Osteoblast (primary cell): ENCODE measurements at regions not wholly inside any gene's neighbourhood (a gene's known extent, or its start where the extent isn't known, plus 50 kb on each side); places are given as distances from the start of the nearest gene placed in this dataset.

Source experiments
- DNase-seq: peaks from one replicate; pipeline ENCODE4 v3.0.0; 2011; ENCODE audit warnings: low spot score, mixed read lengths; ENCODE audit not compliant: insufficient read length; ENCODE audit errors: missing footprints
- H2AFZ ChIP-seq: 2 replicates; pipeline ENCODE4 v1.6.0; 2011; ENCODE audit warnings: mild to moderate bottlenecking, low read length
- H3K27ac ChIP-seq: 2 replicates; pipeline ENCODE4 v1.5.1; 2011; ENCODE audit warnings: mild to moderate bottlenecking, low read depth, low read length, moderate library complexity
- H3K27me3 ChIP-seq: 2 replicates; pipeline ENCODE4 v1.6.0; 2012; ENCODE audit warnings: mild to moderate bottlenecking, control low read depth, inconsistent platforms, low read length, moderate library complexity; ENCODE audit not compliant: insufficient read depth
- H3K36me3 ChIP-seq: 2 replicates; pipeline ENCODE4 v1.5.1; 2011; ENCODE audit warnings: mild to moderate bottlenecking, low read length, control low read depth, moderate library complexity; ENCODE audit not compliant: insufficient read depth
- H3K4me1 ChIP-seq: 2 replicates; pipeline ENCODE4 v1.5.1; 2011; ENCODE audit warnings: mild to moderate bottlenecking, low read length, control low read depth, moderate library complexity; ENCODE audit not compliant: insufficient read depth
- H3K4me2 ChIP-seq: 2 replicates; pipeline ENCODE4 v1.6.0; 2011; ENCODE audit warnings: mild to moderate bottlenecking, low read length; ENCODE audit not compliant: insufficient read depth
- H3K4me3 ChIP-seq: fragments of 200-600 bp; sonication (generic); 3 replicates; pipeline ENCODE4 v1.5.1; 2012; ENCODE audit warnings: mild to moderate bottlenecking, low read length, inconsistent platforms; ENCODE audit not compliant: insufficient read depth
- H3K79me2 ChIP-seq: 2 replicates; pipeline ENCODE4 v1.6.0; 2012; ENCODE audit warnings: mild to moderate bottlenecking, low read length, control low read depth, inconsistent platforms; ENCODE audit not compliant: insufficient read depth
- H3K9me3 ChIP-seq: 2 replicates; pipeline ENCODE4 v1.5.1; 2011; ENCODE audit warnings: low read depth, low read length, control low read depth
- H4K20me1 ChIP-seq: 2 replicates; pipeline ENCODE4 v1.6.0; 2012; ENCODE audit warnings: mild to moderate bottlenecking, low read length, control low read depth; ENCODE audit not compliant: insufficient read depth
- CTCF ChIP-seq: IDR thresholded peaks from 2 replicates; pipeline ENCODE4 v1.5.1; 2011; ENCODE audit warnings: mild to moderate bottlenecking, low read depth, low read length, moderate library complexity; ENCODE audit errors: extremely low read depth

GRCh38 chr7:10205696-10206095, 768.0 kb upstream of the PHF14 start:
- no peaks in the 10 kb centered on the region for H3K36me3 ChIP-seq
- no peak overlapping the region for H2AFZ ChIP-seq
- no peaks in the 10 kb centered on the region for H3K79me2 ChIP-seq
- no peak overlapping the region for H3K4me2 ChIP-seq
- H3K4me1 ChIP-seq = no peaks in the 10 kb centered on the region
- no peaks in the 10 kb centered on the region for H3K27me3 ChIP-seq
- DNase-seq = no peak
- no peaks in the 10 kb centered on the region for H4K20me1 ChIP-seq
- no peak overlapping the region for H3K27ac ChIP-seq
- H3K4me3 ChIP-seq = no peak overlapping the region
- no peak for TF ChIP-seq CTCF
- no peaks in the 10 kb centered on the region for H3K9me3 ChIP-seq

GRCh38 chr7:10210000-10210399, 763.7 kb upstream of the PHF14 start:
- no peak overlapping the region for H3K27ac ChIP-seq
- H3K4me3 ChIP-seq = no peak overlapping the region
- no peaks in the 10 kb centered on the region for H3K27me3 ChIP-seq
- peaks cover 3% of the 10 kb centered on the region for H3K9me3 ChIP-seq
- no peak overlapping the region for H3K4me2 ChIP-seq
- no peak for DNase-seq
- TF ChIP-seq CTCF = no peak
- H3K79me2 ChIP-seq = no peaks in the 10 kb centered on the region
- H3K4me1 ChIP-seq = no peaks in the 10 kb centered on the region
- H4K20me1 ChIP-seq = no peaks in the 10 kb centered on the region
- H3K36me3 ChIP-seq = no peaks in the 10 kb centered on the region
- no peak overlapping the region for H2AFZ ChIP-seq

- H2AFZ ChIP-seq = no peak overlapping the region
- no peaks in the 10 kb centered on the region for H4K20me1 ChIP-seq
- H3K4me1 ChIP-seq = no peaks in the 10 kb centered on the region
- no peaks in the 10 kb centered on the region for H3K79me2 ChIP-seq
- no peak overlapping the region for H3K4me2 ChIP-seq
- no peak overlapping the region for H3K27ac ChIP-seq
- H3K36me3 ChIP-seq = no peaks in the 10 kb centered on the region
- peaks cover 3% of the 10 kb centered on the region for H3K9me3 ChIP-seq
- DNase-seq = no peak
- H3K4me3 ChIP-seq = no peak overlapping the region
- no peak for TF ChIP-seq CTCF
- H3K27me3 ChIP-seq = no peaks in the 10 kb centered on the region
Observed at GRCh38 chr7:10211016-10211415, 762.7 kb upstream of the PHF14 start.

- Histone ChIP-seq H3K36me3 (no peaks in the 10 kb centered on the region), H3K27me3 (no peaks in the 10 kb centered on the region), H3K4me2 (no peak overlapping the region), H3K27ac (no peak overlapping the region), H3K9me3 (peaks cover 3% of the 10 kb centered on the region), H3K4me1 (no peaks in the 10 kb centered on the region), H3K4me3 (no peak overlapping the region), H3K79me2 (no peaks in the 10 kb centered on the region), H2AFZ (no peak overlapping the region), H4K20me1 (no peaks in the 10 kb centered on the region)
- no peak for DNase-seq
- TF ChIP-seq CTCF = no peak
Observed at GRCh38 chr7:10211861-10212260, 761.8 kb upstream of the PHF14 start.
